Skeletal muscle satellite cell (primary cell): ENCODE measurements at regions not wholly inside any gene's neighbourhood (a gene's known extent, or its start where the extent isn't known, plus 50 kb on each side); places are given as distances from the start of the nearest gene placed in this dataset.

Experiments used
- H3K27me3 ChIP-seq: 2 replicates; pipeline ENCODE4 v1.7.0; 2013; ENCODE audit warnings: low read length; ENCODE audit not compliant: control insufficient read depth, insufficient read depth
- H3K36me3 ChIP-seq: 2 replicates; pipeline ENCODE4 v1.7.0; 2013; ENCODE audit warnings: mild to moderate bottlenecking, control low read depth, low read length; ENCODE audit not compliant: insufficient read depth
- H3K4me1 ChIP-seq: 2 replicates; pipeline ENCODE4 v1.7.0; 2013; ENCODE audit warnings: low read length; ENCODE audit not compliant: control insufficient read depth, insufficient read depth
- H3K4me2 ChIP-seq: 2 replicates; pipeline ENCODE4 v1.7.0; 2013; ENCODE audit warnings: mild to moderate bottlenecking, low read length
- H3K4me3 ChIP-seq: 2 replicates; pipeline ENCODE4 v1.7.0; 2013; ENCODE audit warnings: low read length
- H3K9ac ChIP-seq: 2 replicates; pipeline ENCODE4 v1.7.0; 2013; ENCODE audit warnings: mild to moderate bottlenecking, low read depth, low read length, moderate library complexity
- H3K9me3 ChIP-seq: replicated peaks from 2 replicates; pipeline ENCODE4 v1.7.0; 2013; ENCODE audit warnings: mild to moderate bottlenecking, control low read depth, low read length

- H3K4me1 ChIP-seq, result no peaks in the 10 kb centered on the region
- H3K27me3 ChIP-seq, result peaks cover 4% of the 10 kb centered on the region
- no peak overlapping the region for H3K4me3 ChIP-seq
- no peak overlapping the region for H3K4me2 ChIP-seq
- no peaks in the 10 kb centered on the region for H3K36me3 ChIP-seq
- no peaks in the 10 kb centered on the region for H3K9me3 ChIP-seq
- H3K9ac ChIP-seq, result no peak overlapping the region
Observed at GRCh38 chr9:4382722-4383317, 83.0 kb upstream of the GLIS3 start.

GRCh38 chr9:4381744-4382143 is 81.9 kb upstream of the GLIS3 start:
- H3K4me3 ChIP-seq, result no peak overlapping the region
- no peak overlapping the region for H3K9ac ChIP-seq
- peaks cover 4% of the 10 kb centered on the region for H3K27me3 ChIP-seq
- no peaks in the 10 kb centered on the region for H3K9me3 ChIP-seq
- no peaks in the 10 kb centered on the region for H3K36me3 ChIP-seq
- no peak overlapping the region for H3K4me2 ChIP-seq
- H3K4me1 ChIP-seq, result no peaks in the 10 kb centered on the region

DNA sequence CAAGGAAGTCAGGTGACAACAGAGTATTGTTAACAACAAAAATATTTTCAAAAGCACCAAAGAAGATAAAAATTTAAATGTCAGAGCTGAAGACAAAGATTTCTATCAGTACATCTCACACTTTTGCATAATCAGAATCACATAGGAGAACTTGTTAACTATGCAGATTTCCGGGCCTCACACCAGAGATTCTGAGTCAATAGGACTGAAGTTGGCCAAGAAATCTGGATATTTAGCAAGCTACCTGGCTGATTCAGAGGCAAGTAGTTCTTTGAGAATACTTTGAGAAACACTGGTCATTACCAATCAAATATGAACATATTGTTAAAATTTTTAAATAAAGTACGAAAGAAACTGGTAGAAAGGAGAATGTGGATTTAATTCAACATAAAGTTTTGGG is 80.5 kb upstream of the GLIS3 start:
- Histone ChIP-seq H3K4me1 (peaks cover 7% of the 10 kb centered on the region), H3K27me3 (peaks cover 4% of the 10 kb centered on the region), H3K4me2 (no peak overlapping the region), H3K9me3 (no peaks in the 10 kb centered on the region), H3K9ac (no peak overlapping the region), H3K4me3 (no peak overlapping the region), H3K36me3 (no peaks in the 10 kb centered on the region)

- no peaks in the 10 kb centered on the region for H3K9me3 ChIP-seq
- peaks cover 3% of the 10 kb centered on the region for H3K27me3 ChIP-seq
Observed at GRCh38 chr9:4375424-4376200, 75.7 kb upstream of the GLIS3 start.

DNA sequence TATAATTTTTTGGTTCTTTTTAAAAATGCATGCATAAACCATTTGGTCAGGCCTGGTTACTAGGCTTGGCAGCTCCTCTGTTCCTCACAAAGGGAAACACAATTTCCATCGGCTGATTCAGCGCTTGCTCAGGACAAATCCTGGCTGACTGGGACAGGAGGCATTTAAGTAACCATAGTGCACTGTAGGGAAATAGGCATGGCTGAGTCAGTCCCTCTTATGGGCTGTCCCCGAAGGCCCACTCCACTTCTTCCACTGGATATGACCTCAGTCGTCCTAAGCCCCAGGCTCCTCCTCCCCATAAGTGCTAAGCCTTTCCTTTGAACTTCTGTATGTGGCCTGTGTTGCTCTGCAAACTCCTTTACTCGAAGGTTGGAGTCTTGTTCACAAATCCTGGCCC is 71.2 kb upstream of the GLIS3 start:
- Histone ChIP-seq H3K4me2 (no peak overlapping the region), H3K36me3 (no peaks in the 10 kb centered on the region), H3K4me1 (peaks cover 18% of the 10 kb centered on the region), H3K27me3 (no peaks in the 10 kb centered on the region), H3K9me3 (no peaks in the 10 kb centered on the region), H3K4me3 (no peak overlapping the region), H3K9ac (peak overlapping the region; percentile 30)

More at GRCh38 chr9:4375424-4376200, 75.7 kb upstream of the GLIS3 start:
- H3K36me3 ChIP-seq, result no peaks in the 10 kb centered on the region
- peak overlapping the region; percentile 41 for H3K4me2 ChIP-seq
- peaks cover 19% of the 10 kb centered on the region for H3K4me1 ChIP-seq
- H3K9ac ChIP-seq, result peak overlapping the region; percentile 16
- H3K4me3 ChIP-seq, result no peak overlapping the region

- Histone ChIP-seq H3K9me3 (no peaks in the 10 kb centered on the region), H3K4me1 (peaks cover 12% of the 10 kb centered on the region), H3K9ac (peak overlapping the region; percentile 30), H3K4me3 (no peak overlapping the region), H3K36me3 (no peaks in the 10 kb centered on the region), H3K27me3 (no peaks in the 10 kb centered on the region), H3K4me2 (no peak overlapping the region)
Observed at GRCh38 chr9:4370501-4370900, 70.6 kb upstream of the GLIS3 start.

DNA sequence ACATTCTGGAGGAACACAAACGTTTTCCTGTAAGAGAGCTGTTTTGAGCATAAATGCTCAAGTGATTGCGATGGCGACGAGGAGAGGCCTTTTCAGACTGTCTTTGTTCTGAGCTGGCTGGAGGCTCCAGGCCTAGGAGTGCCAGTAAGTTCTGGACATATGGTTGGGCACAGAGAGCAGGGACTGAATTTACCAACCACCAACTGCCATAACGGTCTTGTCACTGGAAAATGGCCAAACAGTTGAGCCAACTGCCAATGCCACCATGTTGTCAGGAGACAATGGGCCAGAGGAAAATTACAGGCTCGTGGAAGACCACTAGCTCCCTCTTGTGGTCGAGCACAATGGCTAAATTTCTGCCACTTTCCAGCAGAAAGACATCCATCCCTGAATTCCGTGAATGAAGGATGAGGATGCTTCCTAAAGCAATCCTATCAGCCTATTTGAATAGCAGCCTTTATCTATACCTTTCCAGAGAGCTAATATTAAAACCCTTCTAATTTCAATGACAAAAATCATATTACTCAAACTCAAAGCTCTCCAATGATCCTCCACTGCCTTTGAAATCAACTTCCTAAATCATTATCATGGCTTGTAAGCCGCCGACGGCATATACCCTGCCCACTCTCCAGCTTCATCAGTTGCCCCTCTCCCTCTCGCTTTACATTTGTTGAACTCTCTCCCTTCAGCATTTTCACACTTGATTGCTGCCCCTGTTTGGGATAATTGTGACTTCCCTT is 66.9 kb upstream of the GLIS3 start:
- peaks cover 3% of the 10 kb centered on the region for H3K27me3 ChIP-seq
- no peak overlapping the region for H3K9ac ChIP-seq
- H3K36me3 ChIP-seq, result no peaks in the 10 kb centered on the region
- peaks cover 9% of the 10 kb centered on the region for H3K4me1 ChIP-seq
- no peak overlapping the region for H3K4me3 ChIP-seq
- H3K4me2 ChIP-seq, result no peak overlapping the region
- no peaks in the 10 kb centered on the region for H3K9me3 ChIP-seq

DNA sequence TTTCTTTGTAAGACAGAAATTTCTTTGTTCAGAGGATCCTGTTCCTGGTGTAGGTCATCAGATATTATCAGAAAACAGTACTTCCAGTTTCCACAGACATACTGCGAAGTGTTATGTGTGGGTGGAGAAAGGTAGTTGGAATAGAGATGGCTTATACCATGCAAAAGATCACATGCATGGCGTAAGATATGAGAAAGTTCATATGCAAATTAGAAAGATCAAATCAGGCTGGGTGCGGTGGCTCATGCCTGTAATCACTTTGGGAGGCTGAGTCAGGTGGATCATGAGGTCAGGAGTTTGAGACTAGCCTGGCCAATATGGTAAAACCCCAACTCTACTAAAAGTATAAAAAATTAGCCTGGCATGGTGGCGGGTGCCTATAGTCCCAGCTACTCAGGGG is 65.2 kb upstream of the GLIS3 start:
- no peak overlapping the region for H3K9ac ChIP-seq
- H3K27me3 ChIP-seq, result peaks cover 15% of the 10 kb centered on the region
- H3K4me2 ChIP-seq, result no peak overlapping the region
- H3K9me3 ChIP-seq, result no peaks in the 10 kb centered on the region
- H3K4me1 ChIP-seq, result no peaks in the 10 kb centered on the region
- no peak overlapping the region for H3K4me3 ChIP-seq
- no peaks in the 10 kb centered on the region for H3K36me3 ChIP-seq

GRCh38 chr9:4362281-4362680 is 62.4 kb upstream of the GLIS3 start:
- Histone ChIP-seq H3K4me3 (no peak overlapping the region), H3K4me2 (no peak overlapping the region), H3K9me3 (no peaks in the 10 kb centered on the region), H3K36me3 (no peaks in the 10 kb centered on the region), H3K9ac (no peak overlapping the region), H3K27me3 (peaks cover 15% of the 10 kb centered on the region), H3K4me1 (no peaks in the 10 kb centered on the region)

DNA sequence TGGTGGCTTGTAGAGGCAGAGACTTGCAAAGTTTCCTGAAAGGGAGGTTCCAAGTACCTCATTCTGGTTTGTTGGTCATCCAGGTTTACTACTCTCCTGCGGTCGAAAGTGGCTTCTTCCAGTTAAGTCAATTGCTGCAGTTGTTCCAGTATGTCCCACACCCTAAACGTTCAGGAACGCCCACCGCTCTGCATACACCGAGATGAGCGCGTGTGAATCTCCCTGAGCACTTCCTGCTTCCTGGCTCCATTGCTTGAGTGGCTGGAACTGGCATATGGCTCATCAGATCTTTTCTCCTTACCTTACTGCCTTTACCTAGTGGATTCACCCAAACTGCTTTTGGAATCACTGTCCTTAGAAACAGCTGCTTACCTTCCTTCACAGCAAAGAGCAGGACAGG is 59.1 kb upstream of the GLIS3 start:
- no peak overlapping the region for H3K9ac ChIP-seq
- H3K4me3 ChIP-seq, result no peak overlapping the region
- no peak overlapping the region for H3K4me2 ChIP-seq
- no peaks in the 10 kb centered on the region for H3K36me3 ChIP-seq
- no peaks in the 10 kb centered on the region for H3K9me3 ChIP-seq
- H3K4me1 ChIP-seq, result no peaks in the 10 kb centered on the region
- H3K27me3 ChIP-seq, result peaks cover 15% of the 10 kb centered on the region

GRCh38 chr9:4357929-4358328 is 58.1 kb upstream of the GLIS3 start:
- no peak overlapping the region for H3K4me3 ChIP-seq

More at GRCh38 chr9:4357929-4358328, 58.1 kb upstream of the GLIS3 start:
- Histone ChIP-seq H3K9me3 (no peaks in the 10 kb centered on the region), H3K27me3 (peaks cover 15% of the 10 kb centered on the region), H3K9ac (no peak overlapping the region), H3K4me2 (no peak overlapping the region), H3K36me3 (no peaks in the 10 kb centered on the region), H3K4me1 (no peaks in the 10 kb centered on the region)
